ENCODE measurements at regions not wholly inside any gene's neighbourhood (a gene's known extent, or its start where the extent isn't known, plus 50 kb on each side); places are given as distances from the start of the nearest gene placed in this dataset.

DNA sequence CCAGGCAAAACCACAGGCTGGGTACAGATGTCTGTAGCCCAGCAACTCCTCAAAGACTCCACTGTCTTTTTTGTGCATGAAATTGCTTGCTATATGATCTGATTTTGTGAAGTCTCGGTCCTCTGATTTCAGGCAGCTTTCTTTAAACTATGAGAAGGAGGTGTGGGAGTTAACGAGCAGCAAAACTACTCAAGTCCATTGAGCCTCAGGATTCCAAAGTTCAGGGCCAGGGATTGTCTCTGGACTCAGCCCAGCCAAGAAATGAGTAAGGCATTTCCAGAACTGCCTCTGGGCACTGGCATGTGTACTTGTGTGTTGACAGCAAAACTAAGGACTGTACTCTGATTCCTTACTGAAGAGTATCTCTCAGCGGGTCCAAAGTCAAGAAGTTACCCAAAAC is 53.4 kb upstream of the GLIS3 start:
- Histone ChIP-seq H3K36me3 (no peaks in the 10 kb centered on the region), H3K4me1 (peaks cover 0 to 7% (median 0%) of the 10 kb centered on the region in 3 donors), H3K4me3 (no peak overlapping the region), H3K27me3 (no peaks in the 10 kb centered on the region), H3K9me3 (no peaks in the 10 kb centered on the region), H3K27ac (no peak overlapping the region)
- intact Hi-C loops (cut with DNase I) = no loop called here
- DNase-seq = no peak
- WGBS, 2 donors = 60 to 64% methylated on average over 1 to 3 of the region's 3 CpGs
- TF ChIP-seq, protein P1, sequence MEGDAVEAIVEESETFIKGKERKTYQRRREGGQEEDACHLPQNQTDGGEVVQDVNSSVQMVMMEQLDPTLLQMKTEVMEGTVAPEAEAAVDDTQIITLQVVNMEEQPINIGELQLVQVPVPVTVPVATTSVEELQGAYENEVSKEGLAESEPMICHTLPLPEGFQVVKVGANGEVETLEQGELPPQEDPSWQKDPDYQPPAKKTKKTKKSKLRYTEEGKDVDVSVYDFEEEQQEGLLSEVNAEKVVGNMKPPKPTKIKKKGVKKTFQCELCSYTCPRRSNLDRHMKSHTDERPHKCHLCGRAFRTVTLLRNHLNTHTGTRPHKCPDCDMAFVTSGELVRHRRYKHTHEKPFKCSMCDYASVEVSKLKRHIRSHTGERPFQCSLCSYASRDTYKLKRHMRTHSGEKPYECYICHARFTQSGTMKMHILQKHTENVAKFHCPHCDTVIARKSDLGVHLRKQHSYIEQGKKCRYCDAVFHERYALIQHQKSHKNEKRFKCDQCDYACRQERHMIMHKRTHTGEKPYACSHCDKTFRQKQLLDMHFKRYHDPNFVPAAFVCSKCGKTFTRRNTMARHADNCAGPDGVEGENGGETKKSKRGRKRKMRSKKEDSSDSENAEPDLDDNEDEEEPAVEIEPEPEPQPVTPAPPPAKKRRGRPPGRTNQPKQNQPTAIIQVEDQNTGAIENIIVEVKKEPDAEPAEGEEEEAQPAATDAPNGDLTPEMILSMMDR (IDR thresholded peaks at IDR 0.05) = no peak
- no peak for TF ChIP-seq POLR2A (IDR thresholded peaks at IDR 0.05)

DNA sequence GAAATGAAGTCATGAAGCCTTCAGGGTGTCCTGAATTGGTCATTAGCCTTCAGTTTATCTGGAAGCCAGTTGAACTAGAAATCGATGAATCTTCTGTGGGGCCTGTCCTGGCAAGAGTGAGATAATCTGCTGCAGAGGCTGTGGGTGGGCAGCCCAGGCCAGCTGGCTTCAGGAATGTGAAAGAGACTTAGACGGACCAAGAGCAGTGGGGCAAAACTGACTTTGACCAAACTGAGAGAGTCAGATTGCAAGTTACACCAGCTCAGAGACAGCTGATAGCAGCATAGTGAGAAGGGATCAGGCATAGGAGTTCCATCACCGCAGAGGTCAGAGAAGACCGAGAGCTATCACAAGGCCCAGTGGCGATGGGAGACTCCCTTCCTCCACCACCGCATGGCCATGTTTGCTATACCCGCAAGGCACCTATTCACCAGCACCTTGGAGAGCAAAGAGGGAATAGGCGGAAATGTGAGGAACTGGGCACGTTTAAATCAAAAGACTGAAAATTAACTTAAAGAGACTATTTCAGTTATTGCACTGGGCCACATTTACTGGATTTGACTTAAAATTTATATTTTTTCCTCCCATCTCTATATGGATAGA is 50.0 kb upstream of the GLIS3 start:
- no peak for DNase-seq

More for the DNA sequence above, 50.0 kb upstream of the GLIS3 start:
- Histone ChIP-seq H3K4me3 (no peak overlapping the region), H3K36me3 (no peaks in the 10 kb centered on the region), H3K9me3 (no peaks in the 10 kb centered on the region), H3K27ac (no peak overlapping the region), H3K4me1 (peaks cover 0 to 18% (median 4%) of the 10 kb centered on the region in 3 donors), H3K27me3 (no peaks in the 10 kb centered on the region)
- TF ChIP-seq, protein P1 (IDR thresholded peaks at IDR 0.05) = no peak
- no peak for TF ChIP-seq POLR2A (IDR thresholded peaks at IDR 0.05)
- WGBS, 2 donors = 87 to 88% methylated on average over 9 of the region's 9 CpGs
- intact Hi-C loops (cut with DNase I) = no loop called here

Small RNA genes in the stretch of these regions (small RNA-seq; reads per million reads assigned to genes)
- gene RNU6-694P = 0 reads per million in 4 donors

All from esophagus squamous epithelium (tissue), 5 donors.